AG04450 (cell line): ENCODE measurements at regions not wholly inside any gene's neighbourhood (a gene's known extent, or its start where the extent isn't known, plus 50 kb on each side); places are given as distances from the start of the nearest gene placed in this dataset.

Experiments used
- CTCF ChIA-PET: fragments of 300-600, 350-600 bp; formaldehyde crosslinking; extraction: SDS; loops from one replicate; lab custom pipeline; 2022; ENCODE audit warnings: antibody characterized with exemption, inconsistent platforms; lab: Charles Lee
- POLR2A ChIA-PET: fragments of 350-600 bp; formaldehyde crosslinking; extraction: SDS; loops from one replicate; lab custom pipeline; 2021; ENCODE audit warnings: antibody characterized with exemption, inconsistent platforms; lab: Yijun Ruan, JAX
- DNase-seq: peaks from one replicate; pipeline ENCODE4 v3.0.0-alpha.2; 2011; ENCODE audit warnings: low read depth, low spot score
- H3K27ac ChIP-seq: one replicate; pipeline ENCODE4 v1.5.1; 2012; ENCODE audit warnings: low read depth, low read length, control low read depth
- H3K27me3 ChIP-seq: one replicate; pipeline ENCODE4 v1.6.0; 2012; ENCODE audit warnings: low read length; ENCODE audit not compliant: control insufficient read depth, insufficient read depth
- H3K4me3 ChIP-seq: 2 replicates; pipeline ENCODE4 v1.5.1; 2011; ENCODE audit warnings: mild to moderate bottlenecking, low read depth, low read length, control low read depth
- H3K9me3 ChIP-seq: 2 replicates; pipeline ENCODE4 v1.5.1; 2012; ENCODE audit warnings: low read length; ENCODE audit not compliant: control insufficient read depth, insufficient read depth
- TF ChIP-seq, protein P1 (sequence below): IDR thresholded peaks from 2 replicates; pipeline ENCODE4 v1.5.1; 2011; ENCODE audit warnings: low read depth, low read length, control low read depth, inconsistent platforms

DNA sequence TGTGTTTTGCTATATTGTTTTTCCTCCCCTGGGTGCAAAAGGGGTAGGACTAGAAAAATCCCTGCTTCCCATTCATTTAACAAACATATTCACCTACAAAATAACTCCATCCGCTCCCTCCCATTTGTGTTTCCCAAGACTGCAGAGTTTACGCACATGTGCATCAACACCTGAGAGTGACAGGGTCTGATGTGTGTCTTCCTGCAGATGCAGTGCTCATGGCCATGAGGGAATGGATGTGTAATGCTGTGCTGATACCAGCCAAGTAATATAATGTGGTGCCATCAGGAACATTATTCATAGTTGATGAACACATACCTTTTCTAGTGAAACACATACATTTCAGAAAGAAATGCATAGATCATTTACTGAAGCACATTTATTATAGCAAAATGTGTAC is 83.2 kb downstream of the CXXC4 start:
- no peak overlapping the region for H3K27ac ChIP-seq
- no peak for DNase-seq
- TF ChIP-seq, protein P1, sequence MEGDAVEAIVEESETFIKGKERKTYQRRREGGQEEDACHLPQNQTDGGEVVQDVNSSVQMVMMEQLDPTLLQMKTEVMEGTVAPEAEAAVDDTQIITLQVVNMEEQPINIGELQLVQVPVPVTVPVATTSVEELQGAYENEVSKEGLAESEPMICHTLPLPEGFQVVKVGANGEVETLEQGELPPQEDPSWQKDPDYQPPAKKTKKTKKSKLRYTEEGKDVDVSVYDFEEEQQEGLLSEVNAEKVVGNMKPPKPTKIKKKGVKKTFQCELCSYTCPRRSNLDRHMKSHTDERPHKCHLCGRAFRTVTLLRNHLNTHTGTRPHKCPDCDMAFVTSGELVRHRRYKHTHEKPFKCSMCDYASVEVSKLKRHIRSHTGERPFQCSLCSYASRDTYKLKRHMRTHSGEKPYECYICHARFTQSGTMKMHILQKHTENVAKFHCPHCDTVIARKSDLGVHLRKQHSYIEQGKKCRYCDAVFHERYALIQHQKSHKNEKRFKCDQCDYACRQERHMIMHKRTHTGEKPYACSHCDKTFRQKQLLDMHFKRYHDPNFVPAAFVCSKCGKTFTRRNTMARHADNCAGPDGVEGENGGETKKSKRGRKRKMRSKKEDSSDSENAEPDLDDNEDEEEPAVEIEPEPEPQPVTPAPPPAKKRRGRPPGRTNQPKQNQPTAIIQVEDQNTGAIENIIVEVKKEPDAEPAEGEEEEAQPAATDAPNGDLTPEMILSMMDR: no peak
- H3K27me3 ChIP-seq: no peaks in the 10 kb centered on the region
- H3K4me3 ChIP-seq: no peak overlapping the region
- POLR2A ChIA-PET: no interaction called here
- H3K9me3 ChIP-seq: no peaks in the 10 kb centered on the region
- CTCF ChIA-PET: no interaction called here

GRCh38 chr4:104408878-104409277 is 85.8 kb downstream of the CXXC4 start:
- ChIA-PET POLR2A (no interaction called here), CTCF (no interaction called here)
- H3K27ac ChIP-seq: no peak overlapping the region
- no peak overlapping the region for H3K4me3 ChIP-seq
- no peak for DNase-seq
- TF ChIP-seq, protein P1: no peak
- no peaks in the 10 kb centered on the region for H3K27me3 ChIP-seq
- H3K9me3 ChIP-seq: no peaks in the 10 kb centered on the region

DNA sequence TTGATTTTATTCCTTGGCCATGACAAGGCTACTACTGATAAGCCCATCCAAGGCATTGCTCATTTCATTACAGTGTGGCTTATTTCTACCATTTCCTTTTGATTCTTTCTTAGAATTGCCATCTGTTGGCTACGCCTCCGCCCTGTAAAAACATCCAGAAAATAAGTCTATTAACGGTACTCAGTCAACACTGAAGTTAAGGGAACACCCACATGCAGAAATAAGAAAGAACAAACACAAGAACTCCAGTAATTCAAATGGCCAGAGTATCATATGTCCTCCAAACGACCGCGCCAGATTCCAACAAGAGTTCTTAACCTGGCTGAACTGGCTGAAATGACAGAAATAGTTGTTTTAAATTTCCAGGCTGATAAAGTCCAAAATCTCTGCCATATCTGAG is 90.3 kb downstream of the CXXC4 start:
- ChIA-PET CTCF (no interaction called here), POLR2A (no interaction called here)
- TF ChIP-seq, protein P1: no peak
- no peak for DNase-seq
- Histone ChIP-seq H3K9me3 (no peaks in the 10 kb centered on the region), H3K4me3 (no peak overlapping the region), H3K27ac (no peak overlapping the region), H3K27me3 (no peaks in the 10 kb centered on the region)

GRCh38 chr4:104395168-104395614 is 99.5 kb downstream of the CXXC4 start:
- DNase-seq: no peak
- Histone ChIP-seq H3K27ac (no peak overlapping the region), H3K4me3 (no peak overlapping the region), H3K9me3 (no peaks in the 10 kb centered on the region), H3K27me3 (no peaks in the 10 kb centered on the region)
- CTCF ChIA-PET: no interaction called here
- TF ChIP-seq, protein P1: no peak
- POLR2A ChIA-PET: no interaction called here

DNA sequence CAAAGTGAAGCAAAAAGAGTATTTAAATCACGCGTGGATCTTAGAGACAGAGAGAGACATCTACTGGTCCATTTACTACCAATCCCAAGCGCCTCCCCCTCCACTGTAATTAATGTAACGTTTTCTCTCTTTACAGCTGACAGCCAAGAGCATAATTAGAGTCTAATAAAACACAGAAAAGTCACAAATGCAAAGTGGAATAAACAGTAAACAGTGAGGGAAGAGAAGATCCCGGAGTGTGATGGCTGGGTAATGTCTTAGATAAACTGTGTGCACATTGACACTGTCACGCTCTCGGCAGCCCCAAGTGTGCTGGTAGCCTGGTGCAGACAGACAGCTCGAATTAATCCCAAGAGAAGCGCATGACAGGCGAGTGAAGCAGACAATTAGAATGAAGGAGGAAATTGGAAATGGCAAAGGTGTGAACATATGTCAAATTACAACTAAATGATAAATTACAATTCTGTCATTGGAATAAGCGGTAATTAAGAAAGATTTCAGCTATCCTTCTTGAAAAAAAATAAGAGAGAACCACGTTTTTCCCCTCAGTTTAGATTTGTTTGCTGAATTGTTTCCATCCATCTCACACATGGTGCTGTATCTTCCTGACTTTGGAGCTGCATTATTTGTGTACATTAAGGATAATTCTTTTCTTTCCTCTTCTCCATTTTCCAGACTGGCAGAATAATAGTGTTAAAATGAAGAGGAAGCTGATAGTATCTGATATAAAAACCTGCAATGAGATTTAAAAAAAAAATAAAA is 100.1 kb downstream of the CXXC4 start:
- ChIA-PET CTCF (no interaction called here), POLR2A (no interaction called here)
- TF ChIP-seq, protein P1: no peak
- no peak for DNase-seq
- Histone ChIP-seq H3K27me3 (no peaks in the 10 kb centered on the region), H3K4me3 (no peak overlapping the region), H3K27ac (no peak overlapping the region), H3K9me3 (no peaks in the 10 kb centered on the region)
